22Rv1 (cell line): ENCODE measurements at regions not wholly inside any gene's neighbourhood (a gene's known extent, or its start where the extent isn't known, plus 50 kb on each side); places are given as distances from the start of the nearest gene placed in this dataset.

ENCODE experiments used
- CTCF ChIP-seq: fragments of 450-650 bp; IDR thresholded peaks from 2 replicates; pipeline ENCODE4 v1.5.1; 2017; ENCODE audit warnings: mild to moderate bottlenecking
- ZFX ChIP-seq: fragments of 450-650 bp; IDR thresholded peaks from 2 replicates; pipeline ENCODE4 v1.6.1; 2017; ENCODE audit warnings: antibody characterized with exemption, borderline replicate concordance

- no peak for TF ChIP-seq CTCF
- no peak for TF ChIP-seq ZFX
Measured at GRCh38 chr6:21386744-21387143, 206.8 kb upstream of the SOX4 start.
